ENCODE measurements at regions not wholly inside any gene's neighbourhood (a gene's known extent, or its start where the extent isn't known, plus 50 kb on each side); places are given as distances from the start of the nearest gene placed in this dataset.

DNA sequence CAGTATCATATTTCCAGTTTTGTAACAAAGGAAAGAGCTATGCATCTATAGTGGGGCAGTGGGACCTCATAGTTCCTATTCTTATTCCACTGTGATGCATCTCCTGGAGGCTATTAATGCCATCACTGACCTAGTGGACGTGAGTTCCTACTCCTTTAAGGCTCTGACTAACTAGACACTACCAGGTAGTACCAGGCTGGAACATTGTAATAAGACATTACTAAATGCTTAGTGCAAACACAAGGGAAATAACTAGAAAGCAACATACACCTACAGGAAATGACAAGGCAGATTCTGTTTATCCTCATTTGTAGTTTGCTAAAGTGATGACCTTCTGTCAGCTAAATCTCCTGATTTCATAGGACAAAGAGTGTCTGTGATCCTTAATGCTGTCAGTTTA lies 192.5 kb downstream of the POSTN start:
- TF ChIP-seq, protein P1, sequence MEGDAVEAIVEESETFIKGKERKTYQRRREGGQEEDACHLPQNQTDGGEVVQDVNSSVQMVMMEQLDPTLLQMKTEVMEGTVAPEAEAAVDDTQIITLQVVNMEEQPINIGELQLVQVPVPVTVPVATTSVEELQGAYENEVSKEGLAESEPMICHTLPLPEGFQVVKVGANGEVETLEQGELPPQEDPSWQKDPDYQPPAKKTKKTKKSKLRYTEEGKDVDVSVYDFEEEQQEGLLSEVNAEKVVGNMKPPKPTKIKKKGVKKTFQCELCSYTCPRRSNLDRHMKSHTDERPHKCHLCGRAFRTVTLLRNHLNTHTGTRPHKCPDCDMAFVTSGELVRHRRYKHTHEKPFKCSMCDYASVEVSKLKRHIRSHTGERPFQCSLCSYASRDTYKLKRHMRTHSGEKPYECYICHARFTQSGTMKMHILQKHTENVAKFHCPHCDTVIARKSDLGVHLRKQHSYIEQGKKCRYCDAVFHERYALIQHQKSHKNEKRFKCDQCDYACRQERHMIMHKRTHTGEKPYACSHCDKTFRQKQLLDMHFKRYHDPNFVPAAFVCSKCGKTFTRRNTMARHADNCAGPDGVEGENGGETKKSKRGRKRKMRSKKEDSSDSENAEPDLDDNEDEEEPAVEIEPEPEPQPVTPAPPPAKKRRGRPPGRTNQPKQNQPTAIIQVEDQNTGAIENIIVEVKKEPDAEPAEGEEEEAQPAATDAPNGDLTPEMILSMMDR (IDR thresholded peaks at IDR 0.05): no peak
- TF ChIP-seq POLR2A (IDR thresholded peaks at IDR 0.05): no peak
